Natural killer cell treated with Interleukin-12 subunit alpha and Interleukin-12 subunit beta and Interleukin-15 and Interleukin-18, amount 100 ng/mL, for 72 hours (primary cell): ENCODE measurements at regions not wholly inside any gene's neighbourhood (a gene's known extent, or its start where the extent isn't known, plus 50 kb on each side); places are given as distances from the start of the nearest gene placed in this dataset.

Source experiments
- ATAC-seq, 2 donors: fragments of 150-1000 bp; cut with Tn5 transposase in 1 of 2; sonication (Bioruptor Pico), chemical (Tn5 transposase) in 1 of 2; 2 replicates each; pipeline ENCODE4 v1.10.0; 2021
- DNase-seq: peaks from one replicate; pipeline ENCODE4 v3.0.0; 2022; ENCODE audit warnings: low spot score
- H3K27ac Mint-ChIP-seq, 2 donors: 1 replicate in 1 of 2; 2 replicates in 1 of 2; pipeline ENCODE4 v1.8.0; 2022; ENCODE audit warnings: mixed read lengths in 2 of 2, mild to moderate bottlenecking in 1 of 2, moderate library complexity in 1 of 2
- H3K27me3 Mint-ChIP-seq, 2 donors: 1 replicate in 1 of 2; 2 replicates in 1 of 2; pipeline ENCODE4 v1.8.0; 2022; ENCODE audit warnings: mixed read lengths in 2 of 2
- H3K36me3 Mint-ChIP-seq: one replicate; pipeline ENCODE4 v1.8.0; 2022; ENCODE audit warnings: mixed read lengths
- H3K4me1 Mint-ChIP-seq, 2 donors: 1 replicate in 1 of 2; 2 replicates in 1 of 2; pipeline ENCODE4 v1.8.0; 2022; ENCODE audit warnings: low read depth in 2 of 2, mixed read lengths in 2 of 2, mild to moderate bottlenecking in 1 of 2
- H3K4me3 Mint-ChIP-seq: one replicate; pipeline ENCODE4 v1.8.0; 2022; ENCODE audit warnings: mixed read lengths
- H3K9me3 Mint-ChIP-seq: 2 replicates; pipeline ENCODE4 v1.8.0; 2022; ENCODE audit warnings: mixed read lengths

DNA sequence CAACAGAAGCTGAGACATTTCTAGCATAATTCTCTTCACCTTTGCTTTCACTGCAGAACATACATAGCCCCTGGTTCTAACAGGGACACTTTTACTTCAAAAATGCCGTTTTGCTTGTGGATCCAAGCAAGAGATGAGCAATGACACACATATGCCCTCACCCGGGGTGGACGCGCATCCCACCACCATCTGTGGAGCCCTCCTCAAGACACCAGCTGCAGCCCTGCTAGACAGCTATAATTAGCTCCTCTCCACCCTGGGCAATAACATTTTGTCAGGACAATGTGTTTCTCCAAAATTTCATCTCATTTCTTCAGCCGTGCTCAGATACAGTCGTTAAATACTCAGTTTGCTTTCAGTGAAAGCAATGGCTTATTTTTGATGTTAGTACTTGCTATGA is 368.7 kb upstream of the RAB6C start:
- peaks cover 0 to 4% of the 10 kb centered on the region in 2 donors for H3K4me1 Mint-ChIP-seq
- H3K36me3 Mint-ChIP-seq = no peaks in the 10 kb centered on the region
- peaks cover 4% of the 10 kb centered on the region for H3K9me3 Mint-ChIP-seq
- ATAC-seq (no peak), DNase-seq (no peak)
- no peak overlapping the region for H3K4me3 Mint-ChIP-seq
- no peak overlapping the region for H3K27ac Mint-ChIP-seq
- peaks cover 9 to 21% of the 10 kb centered on the region in 2 donors for H3K27me3 Mint-ChIP-seq

DNA sequence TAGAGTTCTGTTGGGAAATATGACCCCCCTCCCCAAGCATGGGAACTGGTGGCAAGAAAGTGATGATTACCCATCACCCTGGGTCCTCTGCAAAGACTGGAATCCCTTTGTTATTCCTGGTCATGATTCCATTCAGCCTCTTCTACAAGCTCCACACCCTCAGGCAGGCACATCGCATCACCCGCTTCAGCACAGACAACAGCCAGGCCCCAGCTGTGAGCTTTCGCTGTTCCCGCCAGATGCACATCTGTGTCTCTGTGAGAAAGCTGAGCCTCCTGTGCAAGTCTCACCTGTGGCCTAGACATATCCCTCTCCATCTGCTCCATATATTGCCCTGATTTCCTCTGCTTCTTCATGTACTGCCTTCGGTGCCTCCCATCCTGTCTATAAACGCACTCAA is 368.0 kb upstream of the RAB6C start:
- Mint-ChIP-seq H3K27me3 (peaks cover 6 to 16% of the 10 kb centered on the region in 2 donors), H3K27ac (no peak overlapping the region), H3K4me1 (peaks cover 0 to 1% of the 10 kb centered on the region in 2 donors), H3K4me3 (no peak overlapping the region), H3K36me3 (no peaks in the 10 kb centered on the region), H3K9me3 (peaks cover 4% of the 10 kb centered on the region)
- no peak for DNase-seq
- no peak for ATAC-seq

DNA sequence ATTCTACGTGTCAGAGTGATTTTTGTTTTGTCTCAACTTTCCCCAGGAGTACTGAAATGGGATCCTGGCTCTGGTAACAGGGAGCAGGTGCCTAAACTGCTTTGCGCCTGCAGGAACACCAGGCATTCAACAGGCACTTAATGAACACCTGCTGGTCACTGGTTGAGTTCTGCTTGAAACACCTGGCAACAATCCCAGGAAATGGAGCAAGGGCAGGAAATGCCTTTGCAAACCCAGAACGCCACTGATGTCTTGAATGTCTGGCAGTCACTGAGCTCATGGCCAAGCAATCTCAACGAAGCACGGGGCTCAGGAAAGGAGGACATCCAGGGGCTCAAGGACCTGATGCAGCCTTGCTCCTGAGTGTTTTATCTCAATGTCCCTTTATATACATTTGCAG is 360.0 kb upstream of the RAB6C start:
- no peak overlapping the region for H3K4me3 Mint-ChIP-seq
- no peaks in the 10 kb centered on the region for H3K4me1 Mint-ChIP-seq
- ATAC-seq (no peak), DNase-seq (no peak)
- peaks cover 2 to 5% of the 10 kb centered on the region in 2 donors for H3K27me3 Mint-ChIP-seq
- no peak overlapping the region for H3K27ac Mint-ChIP-seq
- no peaks in the 10 kb centered on the region for H3K36me3 Mint-ChIP-seq
- no peaks in the 10 kb centered on the region for H3K9me3 Mint-ChIP-seq

GRCh38 chr2:129620411-129620810 is 359.1 kb upstream of the RAB6C start:
- H3K36me3 Mint-ChIP-seq = no peaks in the 10 kb centered on the region
- no peak overlapping the region for H3K27ac Mint-ChIP-seq
- no peaks in the 10 kb centered on the region for H3K4me1 Mint-ChIP-seq
- DNase-seq (no peak), ATAC-seq (no peak)
- H3K9me3 Mint-ChIP-seq = no peaks in the 10 kb centered on the region
- H3K4me3 Mint-ChIP-seq = no peak overlapping the region
- no peaks in the 10 kb centered on the region for H3K27me3 Mint-ChIP-seq

DNA sequence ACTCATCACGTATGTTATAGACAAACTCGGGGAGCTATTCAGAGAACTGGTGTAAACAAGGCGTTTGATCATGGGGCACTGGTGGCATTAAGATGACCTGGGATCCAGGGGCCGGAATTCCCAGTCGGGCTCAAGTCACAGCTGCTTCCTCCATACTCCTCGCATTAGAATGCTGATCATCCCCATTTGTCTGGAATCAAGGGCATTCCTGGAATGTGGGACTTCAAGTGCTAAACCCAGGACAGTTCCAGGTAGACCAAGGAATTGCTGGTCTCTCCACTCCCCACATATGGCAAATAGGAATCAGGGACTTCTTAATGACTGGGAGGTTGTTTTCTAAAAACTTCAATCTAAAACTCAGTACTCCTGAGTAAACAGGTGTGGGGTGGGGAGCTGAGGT is 355.7 kb upstream of the RAB6C start:
- no peak overlapping the region for H3K4me3 Mint-ChIP-seq
- no peak overlapping the region for H3K27ac Mint-ChIP-seq
- no peaks in the 10 kb centered on the region for H3K4me1 Mint-ChIP-seq
- ATAC-seq (no peak), DNase-seq (no peak)
- no peaks in the 10 kb centered on the region for H3K9me3 Mint-ChIP-seq
- no peaks in the 10 kb centered on the region for H3K27me3 Mint-ChIP-seq
- no peaks in the 10 kb centered on the region for H3K36me3 Mint-ChIP-seq

DNA sequence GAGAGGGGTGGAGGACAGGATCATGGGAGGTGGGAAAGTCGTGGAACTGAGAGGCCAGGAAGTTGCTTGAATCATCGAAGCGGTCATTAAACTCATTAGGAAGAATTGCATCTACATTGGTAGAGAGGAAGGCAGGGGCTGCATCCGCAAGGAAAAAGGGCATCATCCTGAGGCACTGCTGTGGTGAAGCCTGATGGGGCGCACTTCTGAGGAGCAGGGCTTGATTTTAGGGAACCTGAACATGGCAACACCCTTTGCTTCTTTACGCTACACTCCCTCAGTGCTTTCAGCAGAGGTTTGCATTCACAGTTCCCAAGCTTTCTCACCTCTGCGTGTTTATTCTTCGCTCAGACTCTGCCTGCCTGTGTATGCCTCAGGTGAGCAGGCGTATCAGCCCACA is 352.0 kb upstream of the RAB6C start:
- Mint-ChIP-seq H3K27ac (no peak overlapping the region), H3K4me1 (no peaks in the 10 kb centered on the region), H3K4me3 (no peak overlapping the region), H3K27me3 (no peaks in the 10 kb centered on the region), H3K36me3 (no peaks in the 10 kb centered on the region), H3K9me3 (no peaks in the 10 kb centered on the region)
- DNase-seq (no peak), ATAC-seq (no peak)

- Mint-ChIP-seq H3K36me3 (no peaks in the 10 kb centered on the region), H3K4me1 (no peaks in the 10 kb centered on the region), H3K4me3 (no peak overlapping the region), H3K27me3 (peaks cover 7 to 19% of the 10 kb centered on the region in 2 donors), H3K27ac (no peak overlapping the region), H3K9me3 (no peaks in the 10 kb centered on the region)
- DNase-seq = no peak
- ATAC-seq = peak; percentile 31 to 54
Observed at GRCh38 chr2:129636692-129637091, 342.8 kb upstream of the RAB6C start.

- no peak overlapping the region for H3K27ac Mint-ChIP-seq
- no peak for ATAC-seq
- no peaks in the 10 kb centered on the region for H3K9me3 Mint-ChIP-seq
- H3K27me3 Mint-ChIP-seq = peaks cover 5 to 6% of the 10 kb centered on the region in 2 donors
- H3K4me3 Mint-ChIP-seq = no peak overlapping the region
- H3K36me3 Mint-ChIP-seq = no peaks in the 10 kb centered on the region
- H3K4me1 Mint-ChIP-seq = no peaks in the 10 kb centered on the region
- DNase-seq = no peak
Observed at GRCh38 chr2:129641371-129641770, 338.1 kb upstream of the RAB6C start.

- H3K4me1 Mint-ChIP-seq = no peaks in the 10 kb centered on the region
- no peaks in the 10 kb centered on the region for H3K9me3 Mint-ChIP-seq
- no peaks in the 10 kb centered on the region for H3K36me3 Mint-ChIP-seq
- ATAC-seq (no peak), DNase-seq (no peak)
- no peak overlapping the region for H3K27ac Mint-ChIP-seq
- H3K27me3 Mint-ChIP-seq = peaks cover 0 to 3% of the 10 kb centered on the region in 2 donors
- no peak overlapping the region for H3K4me3 Mint-ChIP-seq
Observed at GRCh38 chr2:129642526-129643043, 336.9 kb upstream of the RAB6C start.

- Mint-ChIP-seq H3K9me3 (no peaks in the 10 kb centered on the region), H3K36me3 (no peaks in the 10 kb centered on the region), H3K27ac (no peak overlapping the region), H3K4me1 (no peaks in the 10 kb centered on the region), H3K27me3 (no peaks in the 10 kb centered on the region), H3K4me3 (no peak overlapping the region)
- DNase-seq = no peak
- no peak for ATAC-seq
Observed at GRCh38 chr2:129645335-129645734, 334.1 kb upstream of the RAB6C start.

- H3K4me1 Mint-ChIP-seq = no peaks in the 10 kb centered on the region
- no peak overlapping the region for H3K27ac Mint-ChIP-seq
- no peaks in the 10 kb centered on the region for H3K27me3 Mint-ChIP-seq
- H3K4me3 Mint-ChIP-seq = no peak overlapping the region
- no peak for DNase-seq
- H3K36me3 Mint-ChIP-seq = no peaks in the 10 kb centered on the region
- ATAC-seq = no peak
- no peaks in the 10 kb centered on the region for H3K9me3 Mint-ChIP-seq
Observed at GRCh38 chr2:129646107-129646506, 333.4 kb upstream of the RAB6C start.

- no peak overlapping the region for H3K4me3 Mint-ChIP-seq
- no peak overlapping the region for H3K27ac Mint-ChIP-seq
- no peaks in the 10 kb centered on the region for H3K9me3 Mint-ChIP-seq
- H3K27me3 Mint-ChIP-seq = no peaks in the 10 kb centered on the region
- no peaks in the 10 kb centered on the region for H3K4me1 Mint-ChIP-seq
- no peak for ATAC-seq
- H3K36me3 Mint-ChIP-seq = no peaks in the 10 kb centered on the region
- no peak for DNase-seq
Observed at GRCh38 chr2:129653246-129653645, 326.2 kb upstream of the RAB6C start.

DNA sequence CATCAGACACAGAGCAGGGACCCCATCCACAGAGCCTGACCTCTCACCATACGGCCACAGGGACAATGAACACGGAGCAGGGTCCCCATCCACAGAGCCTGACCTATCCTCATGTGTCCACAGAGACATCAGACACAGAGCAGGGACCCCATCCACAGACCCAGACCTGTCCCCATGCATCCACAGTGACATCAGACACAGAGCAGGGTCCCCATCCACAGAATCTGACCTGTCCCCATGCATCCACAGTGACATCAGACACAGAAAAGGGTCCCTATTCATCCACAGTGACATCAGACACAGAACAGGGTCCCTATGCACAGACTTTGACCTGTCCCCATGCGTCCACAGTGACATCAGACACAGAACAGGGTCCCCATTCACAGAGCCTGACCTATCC is 325.1 kb upstream of the RAB6C start:
- Mint-ChIP-seq H3K9me3 (no peaks in the 10 kb centered on the region), H3K4me3 (no peak overlapping the region), H3K4me1 (no peaks in the 10 kb centered on the region), H3K27me3 (peaks cover 0 to 10% of the 10 kb centered on the region in 2 donors), H3K36me3 (no peaks in the 10 kb centered on the region), H3K27ac (no peak overlapping the region)
- ATAC-seq (peak in 1 of 2 donors; percentile 6), DNase-seq (no peak)

GRCh38 chr2:129656081-129656598 is 323.3 kb upstream of the RAB6C start:
- Mint-ChIP-seq H3K4me1 (no peaks in the 10 kb centered on the region), H3K27ac (no peak overlapping the region), H3K4me3 (no peak overlapping the region), H3K36me3 (no peaks in the 10 kb centered on the region), H3K9me3 (no peaks in the 10 kb centered on the region), H3K27me3 (peaks cover 0 to 14% of the 10 kb centered on the region in 2 donors)
- ATAC-seq = no peak
- no peak for DNase-seq

DNA sequence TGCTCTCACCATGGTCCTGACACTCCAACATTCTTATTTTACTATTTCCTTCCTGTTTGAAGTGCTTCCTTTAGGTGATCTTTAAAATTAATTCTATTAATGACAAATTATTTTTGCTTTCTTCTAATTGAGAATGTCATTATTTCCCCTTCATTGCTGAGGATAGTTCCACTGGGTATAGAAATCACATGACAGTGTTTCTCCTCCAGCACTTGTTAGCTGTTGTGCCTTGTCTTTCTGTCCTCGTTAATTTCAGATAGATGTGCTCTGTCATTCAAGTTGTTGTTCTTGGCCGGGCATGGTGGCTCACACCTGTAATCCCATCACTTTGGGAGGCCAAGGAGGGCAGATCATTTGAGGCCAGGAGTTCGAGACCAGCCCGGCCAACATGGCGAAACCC is 321.0 kb upstream of the RAB6C start:
- H3K4me3 Mint-ChIP-seq = no peak overlapping the region
- DNase-seq (no peak), ATAC-seq (no peak)
- H3K36me3 Mint-ChIP-seq = no peaks in the 10 kb centered on the region
- no peaks in the 10 kb centered on the region for H3K9me3 Mint-ChIP-seq
- peaks cover 3 to 23% of the 10 kb centered on the region in 2 donors for H3K27me3 Mint-ChIP-seq
- no peak overlapping the region for H3K27ac Mint-ChIP-seq
- no peaks in the 10 kb centered on the region for H3K4me1 Mint-ChIP-seq
